Fibroblast of lung (primary cell): ENCODE measurements at regions not wholly inside any gene's neighbourhood (a gene's known extent, or its start where the extent isn't known, plus 50 kb on each side); places are given as distances from the start of the nearest gene placed in this dataset.

Experiments used
- EZH2 ChIP-seq: IDR thresholded peaks from 2 replicates; pipeline ENCODE4 v1.5.1; 2012; ENCODE audit warnings: low read length, control low read depth, mild to moderate bottlenecking; ENCODE audit errors: missing control alignments
- TF ChIP-seq, protein P1 (sequence below), 2 donors: IDR thresholded peaks in 1 of 2; conservative IDR thresholded peaks in 1 of 2; 1 replicate in 1 of 2; 2 replicates in 1 of 2; pipeline ENCODE4 v1.5.1; 2011 to 2012; ENCODE audit warnings: low read length in 2 of 2, control low read depth in 1 of 2, inconsistent platforms in 1 of 2, low read depth in 1 of 2, mild to moderate bottlenecking in 1 of 2

DNA sequence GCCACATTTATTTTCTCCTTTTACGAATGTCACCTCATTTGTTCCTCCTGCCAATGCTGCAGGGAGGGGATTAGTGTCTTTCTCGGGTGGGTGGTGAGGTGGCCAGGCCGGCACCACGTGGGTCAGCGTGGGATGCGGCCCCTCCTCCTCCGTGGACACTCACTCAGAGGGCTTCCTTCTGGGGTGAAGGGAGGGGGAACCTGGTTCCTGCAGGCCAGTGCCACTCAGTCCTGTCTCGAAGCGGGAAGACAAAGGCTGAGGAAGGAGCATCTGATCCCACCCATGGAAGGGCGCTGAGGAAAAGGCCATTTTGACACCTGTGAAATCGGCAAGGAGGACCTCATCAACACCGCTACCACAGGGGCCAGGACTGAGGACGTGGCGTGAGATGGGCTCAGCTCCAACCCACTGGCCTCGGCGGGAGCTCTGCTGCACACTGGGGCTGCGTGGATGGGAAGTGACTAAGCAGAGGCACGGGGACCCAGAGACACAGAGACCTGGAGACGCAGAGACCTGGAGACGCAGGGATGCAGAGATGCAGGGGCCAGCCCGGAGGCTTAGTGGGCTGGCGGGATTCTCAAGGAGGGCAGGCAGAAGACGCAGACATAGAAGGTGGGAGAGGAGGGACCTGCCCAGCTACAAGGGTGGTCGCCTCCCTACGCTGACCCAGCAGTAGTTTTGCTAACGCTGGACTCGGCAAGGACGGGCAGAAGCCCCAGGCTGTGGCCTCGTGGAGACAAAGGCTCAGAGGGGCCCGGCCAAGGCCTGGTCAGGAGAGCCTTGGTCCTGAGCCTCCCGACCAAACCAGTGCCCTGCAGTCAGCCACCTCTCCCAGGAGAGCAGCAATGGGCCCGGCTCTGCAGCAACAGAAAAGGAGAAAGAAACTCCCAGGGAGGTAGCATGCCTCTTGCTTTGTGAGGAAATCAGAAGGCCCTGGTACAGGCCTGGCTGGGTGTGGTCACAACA, 1071.2 kb downstream of the BRD1 start:
- TF ChIP-seq, protein P1, sequence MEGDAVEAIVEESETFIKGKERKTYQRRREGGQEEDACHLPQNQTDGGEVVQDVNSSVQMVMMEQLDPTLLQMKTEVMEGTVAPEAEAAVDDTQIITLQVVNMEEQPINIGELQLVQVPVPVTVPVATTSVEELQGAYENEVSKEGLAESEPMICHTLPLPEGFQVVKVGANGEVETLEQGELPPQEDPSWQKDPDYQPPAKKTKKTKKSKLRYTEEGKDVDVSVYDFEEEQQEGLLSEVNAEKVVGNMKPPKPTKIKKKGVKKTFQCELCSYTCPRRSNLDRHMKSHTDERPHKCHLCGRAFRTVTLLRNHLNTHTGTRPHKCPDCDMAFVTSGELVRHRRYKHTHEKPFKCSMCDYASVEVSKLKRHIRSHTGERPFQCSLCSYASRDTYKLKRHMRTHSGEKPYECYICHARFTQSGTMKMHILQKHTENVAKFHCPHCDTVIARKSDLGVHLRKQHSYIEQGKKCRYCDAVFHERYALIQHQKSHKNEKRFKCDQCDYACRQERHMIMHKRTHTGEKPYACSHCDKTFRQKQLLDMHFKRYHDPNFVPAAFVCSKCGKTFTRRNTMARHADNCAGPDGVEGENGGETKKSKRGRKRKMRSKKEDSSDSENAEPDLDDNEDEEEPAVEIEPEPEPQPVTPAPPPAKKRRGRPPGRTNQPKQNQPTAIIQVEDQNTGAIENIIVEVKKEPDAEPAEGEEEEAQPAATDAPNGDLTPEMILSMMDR (conservative IDR thresholded peaks at IDR 0.05 in 1 of 2, IDR thresholded peaks at IDR 0.05 in 1 of 2; ENCODE audit: low read depth in 1 of 2, low read length in 2 of 2) = no peak
- TF ChIP-seq EZH2 = no peak
